GM23248 (cell line): ENCODE measurements at regions not wholly inside any gene's neighbourhood (a gene's known extent, or its start where the extent isn't known, plus 50 kb on each side); places are given as distances from the start of the nearest gene placed in this dataset.
"Not testable (repeated sequence)": the region's sequence is repeated elsewhere in the genome, so short reads cannot be mapped to it uniquely, and the experiment has no call there.

ENCODE experiments used
- DNase-seq: peaks from one replicate; pipeline ENCODE4 v3.0.0-alpha.2; 2015
- H2AFZ ChIP-seq: fragments of 200-600 bp; sonication (generic); 2 replicates; pipeline ENCODE4 v1.6.1; 2016; ENCODE audit warnings: antibody characterized with exemption
- H3F3A ChIP-seq: fragments of 200-600 bp; sonication (generic); 2 replicates; pipeline ENCODE4 v1.6.1; 2016; ENCODE audit warnings: mild to moderate bottlenecking, antibody characterized with exemption, mixed run types; ENCODE audit not compliant: insufficient read depth
- H3K27ac ChIP-seq: fragments of 200-600 bp; sonication (generic); 2 replicates; pipeline ENCODE4 v1.5.1; 2016; ENCODE audit warnings: mild to moderate bottlenecking
- H3K27me3 ChIP-seq: fragments of 200-600 bp; sonication (generic); replicated peaks from 2 replicates; pipeline ENCODE4 v1.6.1; 2016; ENCODE audit warnings: mild to moderate bottlenecking; ENCODE audit not compliant: insufficient read depth
- H3K36me3 ChIP-seq: fragments of 200-600 bp; sonication (generic); 2 replicates; pipeline ENCODE4 v1.6.1; 2016; ENCODE audit warnings: low read depth, mild to moderate bottlenecking
- H3K4me1 ChIP-seq: fragments of 200-600 bp; sonication (generic); 2 replicates; pipeline ENCODE4 v1.6.1; 2016; ENCODE audit warnings: mild to moderate bottlenecking; ENCODE audit not compliant: insufficient read depth
- H3K4me2 ChIP-seq: fragments of 200-600 bp; sonication (generic); one replicate; pipeline ENCODE4 v1.6.1; 2016; ENCODE audit warnings: mild to moderate bottlenecking; ENCODE audit not compliant: unreplicated experiment
- H3K4me3 ChIP-seq: fragments of 200-600 bp; sonication (generic); 2 replicates; pipeline ENCODE4 v1.5.1; 2016; ENCODE audit warnings: mild to moderate bottlenecking
- H3K79me2 ChIP-seq: fragments of 200-600 bp; sonication (generic); 2 replicates; pipeline ENCODE4 v1.6.1; 2016; ENCODE audit warnings: mild to moderate bottlenecking; ENCODE audit not compliant: insufficient read depth
- H3K9ac ChIP-seq: fragments of 200-600 bp; sonication (generic); 2 replicates; pipeline ENCODE4 v1.6.1; 2016; ENCODE audit warnings: mild to moderate bottlenecking
- H3K9me2 ChIP-seq: fragments of 200-600 bp; sonication (generic); 2 replicates; pipeline ENCODE4 v1.6.1; 2016; ENCODE audit warnings: mixed run types, mild to moderate bottlenecking, moderate library complexity; ENCODE audit not compliant: insufficient read depth
- H3K9me3 ChIP-seq: fragments of 200-600 bp; sonication (generic); one replicate; pipeline ENCODE4 v1.6.1; 2017; ENCODE audit warnings: low read depth
- H4K20me1 ChIP-seq: fragments of 200-600 bp; sonication (generic); 2 replicates; pipeline ENCODE4 v1.6.0; 2016; ENCODE audit not compliant: insufficient read depth
- WGBS, 2 experiments: methylation state at CpG; one replicate each; pipeline ENCODE4 v1.1.6; 2015 to 2017; ENCODE audit warnings: low lambda C conversion rate in 2 of 2, low coverage in 1 of 2; ENCODE audit errors: missing lambda C conversion rate in 2 of 2; 5-methylcytosine and 5-hydroxymethylcytosine counted together
- in situ Hi-C: fragments of 300-500 bp; cut with MboI; formaldehyde crosslinking; loops from 2 replicates; pipeline ENCODE4 v1.15.0; 2020

DNA sequence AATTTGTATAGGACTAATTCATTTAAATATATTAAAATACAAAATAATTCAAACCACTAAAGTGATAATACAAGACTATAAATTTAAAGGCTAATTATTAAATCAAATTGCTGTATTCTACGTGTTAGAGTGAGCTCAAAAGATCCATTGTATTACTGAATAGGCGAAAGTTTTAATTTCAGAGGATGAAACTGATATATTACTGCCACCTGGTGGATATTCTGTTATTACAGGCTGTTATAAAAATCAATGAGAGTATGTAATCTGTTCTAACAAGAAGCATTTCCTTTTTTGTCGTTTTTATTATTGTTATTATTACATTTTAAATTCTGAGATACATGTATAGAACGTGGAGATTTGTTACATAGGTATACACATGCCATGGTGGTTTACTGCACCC is 1239.6 kb upstream of the USP9Y start:
- H3K36me3 ChIP-seq, H3K9me3 ChIP-seq, H2AFZ ChIP-seq, H3K27me3 ChIP-seq, H3K27ac ChIP-seq, H4K20me1 ChIP-seq, H3K9ac ChIP-seq, H3K4me2 ChIP-seq, H3K4me1 ChIP-seq, H3K4me3 ChIP-seq, H3K79me2 ChIP-seq, in situ Hi-C loops, H3F3A ChIP-seq, H3K9me2 ChIP-seq: not testable (repeated sequence)
- WGBS, 2 experiments: 0 to 1% methylated on average over 4 of the region's 4 CpGs
- peak; percentile 13 for DNase-seq

- H3K4me1 ChIP-seq, H3K9me3 ChIP-seq, H2AFZ ChIP-seq, in situ Hi-C loops, H3K27me3 ChIP-seq, H3F3A ChIP-seq, H3K9me2 ChIP-seq, H3K9ac ChIP-seq, H3K27ac ChIP-seq, H3K36me3 ChIP-seq, H3K4me3 ChIP-seq, H3K4me2 ChIP-seq, H4K20me1 ChIP-seq, H3K79me2 ChIP-seq: not testable (repeated sequence)
- 1 to 5% methylated on average over 5 of the region's 5 CpGs for WGBS, 2 experiments
- peak; percentile 21 for DNase-seq
Observed at GRCh38 chrY:11466778-11467177, 1234.3 kb upstream of the USP9Y start.
